Stimulated activated CD8-positive, alpha-beta memory T cell treated with anti-CD3 and anti-CD28 coated beads, Interleukin-12 subunit alpha, Interleukin-12 subunit beta, amount 100 ng/mL, for 24 hours (primary cell): ENCODE measurements at regions not wholly inside any gene's neighbourhood (a gene's known extent, or its start where the extent isn't known, plus 50 kb on each side); places are given as distances from the start of the nearest gene placed in this dataset.

ENCODE experiments used
- DNase-seq: peaks from one replicate; pipeline ENCODE4 v3.0.0-alpha.2; 2020; ENCODE audit errors: extremely low read depth

DNA sequence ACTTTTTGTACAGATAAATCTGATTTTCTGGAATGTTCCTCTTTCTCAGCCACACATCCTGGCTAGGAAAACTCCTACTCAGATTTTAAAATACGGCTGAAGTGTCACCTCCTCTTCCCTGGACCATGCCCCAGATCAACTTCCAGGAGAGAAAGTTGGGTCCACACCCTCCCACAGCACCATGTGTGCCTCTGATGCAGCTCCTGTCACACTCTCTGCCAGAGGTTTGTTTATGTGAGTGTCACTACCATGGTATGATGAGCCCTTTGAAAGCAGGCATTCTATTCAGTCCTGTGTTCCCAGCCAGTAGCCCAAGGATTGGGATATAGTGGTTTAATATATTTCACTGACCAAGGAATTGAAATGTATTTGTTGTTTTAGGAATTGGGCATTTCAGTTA, 287.2 kb upstream of the ATP2B1 start:
- DNase-seq: no peak

DNA sequence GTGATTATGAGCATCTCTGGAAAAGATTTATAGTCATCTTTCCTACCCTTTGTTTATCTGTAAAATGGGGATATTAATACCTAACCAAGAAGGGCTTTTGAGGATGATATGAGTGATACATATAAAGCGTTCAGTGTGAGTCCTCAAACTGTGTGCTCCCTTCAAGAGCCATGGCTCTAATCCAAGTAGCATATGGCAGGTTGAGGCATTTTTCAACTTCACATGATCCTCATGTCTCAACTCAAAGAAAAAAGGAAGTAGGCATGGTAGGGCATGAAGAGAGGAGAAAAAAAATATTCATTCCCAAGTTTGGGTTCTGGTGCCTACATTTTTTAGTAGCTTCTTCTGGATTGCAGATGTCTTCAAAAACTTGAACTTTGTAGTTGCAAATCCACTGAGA, 286.3 kb upstream of the ATP2B1 start:
- DNase-seq: no peak

DNA sequence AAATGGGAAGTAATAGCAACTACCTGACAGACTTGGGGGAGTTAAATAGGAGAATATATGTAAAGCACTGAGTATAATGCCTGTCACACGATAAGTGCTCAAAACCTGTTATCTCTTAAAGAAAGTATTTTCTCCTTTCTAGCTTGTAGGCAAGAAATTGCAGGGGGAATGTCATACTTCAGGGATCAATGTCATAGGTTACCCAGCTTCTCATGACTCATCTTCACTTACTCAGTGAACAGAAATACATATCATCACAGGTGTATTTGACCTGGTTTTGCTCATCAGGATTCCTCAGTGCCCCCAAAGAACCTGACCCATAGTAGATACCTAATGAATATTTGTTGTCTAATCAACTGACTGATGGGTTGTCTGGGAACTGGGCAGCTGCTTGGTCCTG, 285.0 kb upstream of the ATP2B1 start:
- DNase-seq: no peak

DNA sequence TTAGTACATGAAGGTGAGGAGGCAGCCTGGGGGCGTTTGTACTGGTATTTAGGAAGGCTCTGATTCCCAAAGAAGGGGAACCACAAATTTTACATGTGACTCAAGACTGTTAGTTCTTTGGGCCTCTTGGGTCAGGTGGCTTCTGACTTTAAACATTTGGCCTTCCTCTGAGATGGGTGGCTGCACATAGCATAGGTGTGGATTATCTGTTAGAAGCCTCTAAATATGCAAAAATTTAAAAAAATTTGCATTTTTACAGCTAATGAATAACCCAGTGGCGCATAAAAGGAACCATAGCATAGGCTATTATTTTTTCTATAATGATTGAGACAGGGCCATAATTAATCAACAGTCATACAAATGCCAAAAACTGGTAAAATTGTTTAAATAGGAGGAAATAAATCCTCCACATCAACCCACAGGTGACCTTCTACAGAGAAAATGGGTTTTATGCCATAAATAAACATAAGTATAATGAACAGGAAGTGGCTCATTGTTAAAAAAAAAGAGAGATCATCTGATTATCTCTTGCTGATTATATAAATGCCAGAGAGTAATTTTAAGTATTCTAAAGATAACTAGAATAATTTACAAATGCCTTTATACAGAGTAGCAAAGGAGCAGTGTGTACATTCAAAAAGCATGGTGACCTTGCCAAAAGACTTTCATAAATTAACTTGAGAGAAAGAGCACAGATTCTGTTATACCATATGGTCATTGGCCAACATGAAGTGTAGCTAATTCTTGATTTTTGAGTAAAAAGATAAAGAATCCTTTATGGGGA, 284.2 kb upstream of the ATP2B1 start:
- no peak for DNase-seq

DNA sequence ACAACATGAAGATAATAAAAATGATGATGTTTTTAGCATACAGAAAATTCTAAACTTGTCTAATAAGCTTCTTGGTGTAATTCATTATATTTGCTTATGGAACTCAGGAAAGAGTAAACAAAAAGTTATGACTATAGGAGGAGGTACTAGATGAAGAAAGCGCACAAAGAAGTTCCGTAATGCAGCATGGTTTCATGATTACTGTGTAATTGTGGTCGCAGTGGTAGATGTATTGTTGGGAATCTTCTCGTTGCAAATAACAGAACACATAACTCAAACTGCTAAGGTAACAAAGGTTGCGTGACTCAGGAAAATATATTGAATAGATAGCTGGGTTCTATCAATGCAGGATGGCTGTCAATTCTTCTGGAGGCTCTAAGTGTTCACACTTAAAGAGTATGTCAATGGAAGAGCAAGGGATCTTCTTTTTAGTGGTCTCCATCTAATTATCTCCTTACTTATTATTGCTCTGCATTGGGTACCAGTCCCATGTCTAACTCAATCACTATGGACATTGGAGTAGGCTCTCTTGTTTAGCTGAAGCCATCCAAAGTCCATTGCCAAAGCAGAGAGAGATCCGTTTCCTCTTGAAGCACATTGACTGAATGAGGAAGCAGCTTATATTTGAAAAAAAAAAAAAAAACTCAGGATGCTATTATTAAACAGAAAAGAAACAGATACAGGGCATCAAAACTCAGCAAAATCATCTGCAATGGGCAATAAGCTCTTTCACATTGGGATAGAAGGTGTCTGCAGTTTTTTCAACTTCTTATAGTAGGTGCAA, 283.4 kb upstream of the ATP2B1 start:
- DNase-seq: no peak

DNA sequence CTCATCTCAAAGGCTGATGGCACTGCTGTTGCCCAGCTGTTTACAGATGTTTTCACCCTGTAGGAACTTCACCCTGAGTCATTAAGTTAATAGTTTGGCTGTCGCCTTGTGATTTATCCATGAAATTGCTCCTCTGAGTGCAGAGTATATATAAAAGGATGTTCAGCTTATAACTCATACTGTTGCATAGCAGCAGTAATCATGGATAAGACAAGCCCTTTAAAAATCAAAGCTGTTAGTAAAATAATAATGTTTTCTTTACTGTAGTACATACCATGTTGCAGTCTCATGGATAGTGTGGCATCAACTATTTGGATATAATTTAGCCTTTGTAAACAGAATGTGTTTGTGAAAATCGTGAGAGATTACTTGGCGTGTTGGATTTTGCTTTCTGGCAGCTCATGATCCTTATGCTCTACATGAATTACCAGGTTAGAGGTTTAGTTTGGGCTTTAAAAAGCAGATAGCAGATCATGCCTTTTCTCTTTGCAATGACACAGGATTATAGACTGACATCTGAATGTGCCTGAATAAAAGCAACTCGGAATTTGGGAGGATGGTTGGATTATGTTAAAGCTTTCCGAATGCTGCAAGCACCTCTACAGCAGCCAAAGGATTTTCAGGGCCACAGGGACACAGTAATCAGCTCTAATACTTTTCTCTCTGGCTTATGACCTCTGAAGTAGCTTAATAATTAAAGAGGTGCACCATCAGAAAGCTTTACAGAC, 279.7 kb upstream of the ATP2B1 start:
- DNase-seq: no peak

DNA sequence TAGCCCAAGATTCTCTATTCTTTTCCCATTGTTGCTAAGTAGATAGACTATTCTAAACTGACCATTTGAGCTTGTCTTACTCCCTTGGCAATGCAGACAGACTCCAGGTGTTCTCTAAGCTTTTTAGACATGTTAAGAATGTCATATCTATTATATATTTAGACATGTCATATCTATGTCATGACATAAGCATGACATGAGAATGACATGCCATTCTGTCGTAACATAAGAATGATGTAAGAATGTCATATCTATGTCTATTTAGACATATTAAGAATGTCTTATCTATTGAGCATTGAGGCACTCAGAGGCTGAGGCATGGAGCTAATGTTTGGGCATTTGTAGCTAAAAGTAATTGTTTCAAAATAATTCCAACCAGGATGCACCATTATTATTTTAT, 277.3 kb upstream of the ATP2B1 start:
- no peak for DNase-seq

DNA sequence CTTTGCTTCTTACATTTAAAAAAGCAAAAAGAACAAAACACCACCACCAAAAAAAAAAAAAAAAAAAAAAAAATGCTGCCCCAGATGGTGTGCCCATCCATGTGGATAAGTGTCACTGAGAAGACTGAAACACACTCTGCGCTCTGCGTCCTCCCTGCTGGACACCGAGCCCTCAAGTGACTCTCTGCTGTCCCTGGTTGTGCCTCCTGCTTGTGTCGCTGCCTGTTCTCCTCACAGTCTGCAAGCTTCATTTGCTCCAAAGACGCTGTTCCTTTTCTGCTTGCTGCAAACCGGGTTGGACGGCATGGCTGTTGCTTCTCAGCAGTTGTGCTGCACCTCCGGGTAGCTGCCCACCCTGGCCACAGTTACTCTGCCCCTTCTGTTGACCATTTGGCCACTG, 276.2 kb upstream of the ATP2B1 start:
- DNase-seq: no peak

DNA sequence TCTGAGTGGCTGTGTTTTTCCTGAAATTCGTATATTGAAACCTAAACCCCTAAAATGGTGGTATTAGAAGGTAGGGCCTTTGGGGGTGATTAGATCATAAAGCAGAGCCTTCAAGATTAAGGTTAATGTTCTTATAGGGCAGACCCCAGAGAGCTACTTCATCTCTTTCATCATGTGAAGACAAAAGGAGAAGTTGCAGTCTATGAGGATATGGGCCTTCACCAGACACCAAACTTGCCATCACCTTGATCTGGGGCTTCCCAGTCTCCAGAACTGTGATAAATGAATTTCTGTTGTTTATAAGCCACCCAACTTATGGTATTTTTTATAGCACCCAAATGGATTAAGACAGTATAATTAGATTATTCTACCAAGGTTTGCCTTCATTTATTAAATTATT, 275.0 kb upstream of the ATP2B1 start:
- no peak for DNase-seq

DNA sequence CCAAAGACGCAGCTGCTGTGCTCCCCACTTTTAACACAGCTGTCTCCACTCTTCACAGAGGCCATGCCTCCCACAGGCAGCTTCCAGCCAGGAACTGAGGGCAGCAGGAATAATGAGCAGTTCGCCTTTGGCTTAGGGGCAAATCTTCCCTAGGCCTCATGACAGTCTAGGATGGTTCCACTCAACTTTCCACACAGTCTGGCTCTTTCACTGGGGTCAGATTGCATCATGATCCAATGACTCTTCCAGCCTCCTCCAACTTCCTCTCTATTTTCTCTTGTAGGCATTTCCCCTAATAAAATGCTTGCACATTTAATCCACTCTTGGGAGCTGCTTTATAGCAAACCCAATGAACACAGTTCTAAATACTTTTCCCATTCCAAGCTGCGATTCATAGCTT, 271.6 kb upstream of the ATP2B1 start:
- DNase-seq: no peak

DNA sequence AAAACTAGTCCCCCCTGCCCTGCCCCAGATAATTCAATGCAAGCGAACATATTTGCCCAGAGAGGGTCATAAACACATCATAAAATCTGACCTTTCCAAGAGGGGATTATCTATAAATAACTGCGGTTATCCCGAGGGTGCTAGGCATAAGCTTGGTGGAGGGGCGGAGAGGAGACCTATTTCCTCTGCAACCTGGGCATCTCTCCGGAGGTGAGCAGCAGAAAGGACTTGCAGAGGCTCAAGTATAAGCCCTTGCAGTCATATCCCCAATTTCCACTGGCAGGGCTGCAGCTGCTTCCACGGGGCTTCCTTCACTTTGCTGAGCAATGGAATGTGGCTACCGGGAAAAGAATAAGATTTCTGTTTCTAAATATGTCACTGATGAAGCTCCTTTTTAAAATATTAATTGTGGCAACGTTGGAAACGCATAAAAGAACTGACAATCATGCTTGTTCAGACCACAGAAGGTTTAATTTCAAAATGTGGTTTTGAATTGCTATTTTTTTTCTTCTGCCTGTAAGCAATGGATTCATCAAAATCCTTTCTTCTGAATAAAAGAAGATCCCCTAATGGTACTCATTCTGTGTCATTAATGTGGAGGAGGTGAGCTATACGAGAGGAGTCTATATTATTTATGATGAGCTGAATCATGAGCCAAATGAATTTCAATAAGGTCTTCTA, 268.9 kb upstream of the ATP2B1 start:
- DNase-seq: no peak

DNA sequence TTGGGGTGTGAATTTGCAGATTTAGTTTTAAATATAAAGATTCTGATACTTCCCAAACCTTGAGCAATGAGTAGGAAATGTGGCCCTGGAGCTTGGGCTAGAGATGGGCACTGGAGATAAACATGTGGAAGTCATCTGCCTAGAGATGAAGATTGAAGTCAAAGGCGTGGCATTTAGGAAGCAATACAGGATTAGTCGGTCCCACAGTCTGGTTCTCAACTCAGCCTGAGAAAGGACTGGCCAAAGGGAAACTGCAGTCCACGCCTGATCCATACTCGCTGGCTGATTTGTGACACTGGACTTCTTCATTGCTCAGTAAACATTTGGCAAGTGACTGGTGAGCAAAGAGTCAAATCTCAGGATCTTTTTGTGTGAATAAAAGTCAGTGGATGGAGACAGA, 268.2 kb upstream of the ATP2B1 start:
- no peak for DNase-seq

DNA sequence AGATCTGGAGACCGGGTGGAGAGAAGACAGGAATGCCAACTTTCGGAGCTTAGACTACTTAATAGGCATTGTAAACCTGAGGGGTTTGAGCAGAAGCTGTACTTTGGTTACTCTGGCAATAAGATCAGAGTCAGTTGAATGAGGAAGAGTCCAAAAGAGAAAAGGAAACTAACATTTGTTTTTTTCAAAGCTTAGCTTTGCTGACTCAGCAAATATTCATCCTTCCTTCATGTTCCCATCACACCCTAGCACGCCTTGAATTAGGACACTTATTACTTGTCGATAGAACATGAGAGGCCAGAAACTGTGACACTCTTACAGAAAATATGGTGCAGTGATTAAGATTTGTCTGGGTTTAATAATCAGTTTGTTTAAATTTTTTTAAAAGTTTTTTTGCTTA, 266.9 kb upstream of the ATP2B1 start:
- no peak for DNase-seq

DNA sequence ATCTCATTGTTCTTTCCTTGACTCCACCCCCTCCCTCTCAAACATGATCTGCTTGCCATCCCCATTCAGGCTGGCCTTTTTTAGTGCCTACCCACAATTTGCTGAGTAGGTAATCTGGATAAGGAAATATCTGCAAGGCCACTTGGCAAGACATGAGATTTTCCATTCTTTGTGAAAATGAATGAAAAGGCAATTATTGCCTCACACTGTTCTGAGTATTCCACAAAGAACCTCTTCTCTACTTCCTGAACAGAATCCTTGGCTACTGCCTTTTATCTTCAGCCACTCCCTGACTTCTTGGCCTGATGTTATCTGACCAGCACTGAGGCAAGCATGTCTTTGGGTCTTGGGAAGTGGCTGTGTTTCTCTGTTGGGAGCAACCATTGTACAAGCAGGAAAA, 263.2 kb upstream of the ATP2B1 start:
- DNase-seq: no peak

DNA sequence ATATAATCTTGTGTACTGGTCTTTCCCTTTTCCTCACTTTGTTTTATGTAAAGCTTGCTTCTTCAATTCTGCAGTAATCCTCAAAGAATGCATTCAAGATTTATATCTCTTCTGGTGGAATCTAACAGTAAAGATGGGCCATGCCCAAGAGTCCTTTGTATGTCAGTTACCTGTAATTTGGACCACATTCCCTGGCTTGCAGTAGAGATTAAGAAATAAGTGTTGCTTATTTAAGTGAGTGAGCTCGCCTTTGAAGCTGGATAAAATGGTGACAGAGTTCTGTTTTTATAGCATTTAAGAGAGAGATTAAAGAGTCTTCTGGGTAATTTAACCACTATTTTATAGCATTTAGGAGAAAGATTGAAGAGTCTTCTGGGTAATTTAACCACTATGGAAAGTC, 262.1 kb upstream of the ATP2B1 start:
- no peak for DNase-seq

DNA sequence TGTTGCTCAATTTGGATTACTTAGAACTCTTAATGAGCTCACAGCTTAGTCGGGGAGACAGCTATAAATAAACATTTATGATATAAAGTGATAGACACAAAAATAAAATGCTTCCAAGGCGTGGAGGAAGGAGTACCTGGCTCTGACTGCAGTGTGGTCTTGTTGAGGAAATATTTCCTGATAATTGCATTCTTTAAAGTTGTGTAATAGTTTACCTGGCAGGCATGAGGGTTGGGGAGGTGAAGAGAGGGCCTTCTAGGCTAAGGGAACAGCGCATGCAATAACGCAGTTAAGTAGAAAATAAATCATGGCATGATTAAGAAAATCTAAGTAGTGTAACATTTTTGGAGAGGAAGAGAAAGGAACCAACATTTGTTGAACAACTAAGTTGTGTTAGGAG, 260.5 kb upstream of the ATP2B1 start:
- DNase-seq: no peak

DNA sequence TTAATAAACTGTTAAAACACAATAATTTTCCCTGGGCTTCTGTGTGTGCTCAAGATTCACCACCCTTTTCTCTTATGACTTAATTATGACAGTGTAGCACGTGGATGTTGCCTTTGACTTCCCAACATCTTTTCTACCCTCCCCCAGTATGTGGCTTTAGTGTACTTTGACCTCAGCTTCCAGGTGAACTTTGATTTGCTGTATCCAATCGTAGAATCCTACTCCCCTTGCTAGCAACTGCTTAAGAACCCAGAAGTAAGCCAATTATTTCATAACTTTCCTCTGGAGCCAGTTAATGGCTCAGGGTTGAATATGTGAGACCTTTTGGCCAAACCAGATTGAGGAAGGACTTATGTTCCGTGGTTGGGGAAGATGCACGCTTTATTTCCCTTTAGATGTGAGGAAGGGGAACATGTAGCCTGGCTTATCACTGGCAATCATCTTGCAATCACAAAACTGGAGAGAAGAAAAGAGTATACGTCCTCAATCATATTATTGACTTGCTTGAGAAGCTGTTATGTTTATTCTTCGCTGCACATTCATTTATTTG, 259.6 kb upstream of the ATP2B1 start:
- no peak for DNase-seq

DNA sequence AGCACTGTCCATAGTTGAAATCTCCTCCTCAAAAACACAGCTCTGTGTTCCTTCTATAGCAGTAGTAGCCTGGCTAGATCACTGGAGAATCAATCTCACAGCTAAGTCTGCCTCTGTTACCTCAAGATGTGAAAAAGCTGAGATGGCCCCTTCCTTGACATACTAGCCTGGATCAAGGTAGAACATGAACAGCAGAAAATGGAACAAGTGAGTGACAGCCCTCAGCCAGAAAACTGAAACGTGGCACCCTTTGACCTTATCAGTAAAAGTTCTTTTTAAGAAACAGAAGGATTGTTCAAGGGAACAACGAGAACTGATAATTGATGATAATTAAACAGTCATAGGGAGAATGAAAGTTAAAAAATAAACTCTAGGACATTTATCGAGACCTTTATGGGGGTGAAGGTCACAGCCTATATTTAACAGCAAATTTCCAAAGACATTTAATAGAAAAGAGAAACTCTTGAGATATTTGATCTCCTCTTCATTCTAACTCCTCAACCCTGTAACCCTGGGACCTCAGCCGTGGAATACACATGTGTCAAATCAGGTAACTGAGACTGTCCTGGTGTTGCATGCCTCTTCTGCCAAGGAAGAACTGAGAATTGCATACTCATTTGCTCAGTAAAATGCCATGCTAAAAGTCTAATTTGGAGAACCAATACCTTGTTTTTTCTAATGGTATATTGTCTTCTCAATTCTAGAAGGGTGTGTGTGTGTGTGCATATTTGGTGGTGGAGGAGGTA, 258.0 kb upstream of the ATP2B1 start:
- no peak for DNase-seq

DNA sequence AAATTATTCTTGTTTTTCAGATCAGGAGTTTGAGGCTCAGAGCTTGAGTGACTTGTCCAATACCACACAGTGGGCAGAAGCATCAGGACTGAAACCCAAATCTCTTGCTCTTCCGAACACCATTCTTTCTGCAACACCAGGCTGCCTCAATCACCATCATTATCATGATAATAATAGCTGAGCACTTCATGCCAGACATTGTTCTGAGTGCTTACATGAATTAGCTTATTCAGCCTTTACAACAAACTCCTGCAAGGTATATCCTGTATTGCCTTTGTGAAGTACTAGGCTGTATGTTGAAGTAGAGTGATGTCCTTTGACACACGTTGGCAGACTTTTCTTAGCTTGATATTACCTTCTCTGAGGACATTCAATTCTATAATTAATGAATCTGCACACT, 257.4 kb upstream of the ATP2B1 start:
- no peak for DNase-seq

DNA sequence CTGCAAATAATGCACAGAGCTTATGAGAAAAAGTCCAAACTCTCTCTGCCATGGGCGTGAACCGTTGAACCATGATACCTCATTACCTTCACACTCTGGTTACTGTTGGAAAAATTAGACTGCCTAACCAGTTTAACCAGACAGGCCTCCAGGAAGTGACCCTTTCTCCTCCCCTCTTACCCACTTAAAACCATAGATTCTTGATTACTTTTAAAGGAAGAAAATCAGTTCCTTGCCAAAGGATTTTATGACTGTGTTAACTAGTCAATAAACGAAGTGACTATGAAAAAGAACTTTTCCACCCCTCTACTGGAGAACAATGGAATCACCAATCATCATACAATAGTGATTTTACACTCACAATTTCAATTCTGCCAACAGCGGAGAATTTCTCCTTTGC, 254.0 kb upstream of the ATP2B1 start:
- DNase-seq: no peak
